ENCODE measurements at regions not wholly inside any gene's neighbourhood (a gene's known extent, or its start where the extent isn't known, plus 50 kb on each side); places are given as distances from the start of the nearest gene placed in this dataset.

DNA sequence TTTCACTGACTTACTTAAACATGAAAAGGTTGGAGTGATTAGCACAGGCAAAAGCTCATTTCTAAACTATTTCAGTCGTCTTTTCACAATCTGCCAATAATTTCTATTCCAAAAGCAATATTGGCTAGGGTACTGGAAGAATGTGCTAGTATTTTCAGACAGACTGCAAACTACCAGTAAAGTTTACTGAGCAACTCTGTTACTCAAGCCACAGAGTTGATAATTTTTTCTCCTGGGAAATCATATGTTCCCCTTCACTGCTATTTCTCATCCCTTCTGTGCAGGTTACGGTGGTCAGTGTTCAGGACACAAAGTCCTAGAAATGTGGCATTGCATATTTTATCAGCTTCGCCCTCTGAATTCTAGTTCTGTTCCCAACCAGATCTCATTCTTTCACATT is 343.3 kb upstream of the TNC start:
- TF ChIP-seq, protein P1, sequence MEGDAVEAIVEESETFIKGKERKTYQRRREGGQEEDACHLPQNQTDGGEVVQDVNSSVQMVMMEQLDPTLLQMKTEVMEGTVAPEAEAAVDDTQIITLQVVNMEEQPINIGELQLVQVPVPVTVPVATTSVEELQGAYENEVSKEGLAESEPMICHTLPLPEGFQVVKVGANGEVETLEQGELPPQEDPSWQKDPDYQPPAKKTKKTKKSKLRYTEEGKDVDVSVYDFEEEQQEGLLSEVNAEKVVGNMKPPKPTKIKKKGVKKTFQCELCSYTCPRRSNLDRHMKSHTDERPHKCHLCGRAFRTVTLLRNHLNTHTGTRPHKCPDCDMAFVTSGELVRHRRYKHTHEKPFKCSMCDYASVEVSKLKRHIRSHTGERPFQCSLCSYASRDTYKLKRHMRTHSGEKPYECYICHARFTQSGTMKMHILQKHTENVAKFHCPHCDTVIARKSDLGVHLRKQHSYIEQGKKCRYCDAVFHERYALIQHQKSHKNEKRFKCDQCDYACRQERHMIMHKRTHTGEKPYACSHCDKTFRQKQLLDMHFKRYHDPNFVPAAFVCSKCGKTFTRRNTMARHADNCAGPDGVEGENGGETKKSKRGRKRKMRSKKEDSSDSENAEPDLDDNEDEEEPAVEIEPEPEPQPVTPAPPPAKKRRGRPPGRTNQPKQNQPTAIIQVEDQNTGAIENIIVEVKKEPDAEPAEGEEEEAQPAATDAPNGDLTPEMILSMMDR (conservative IDR thresholded peaks at IDR 0.05; ENCODE audit: low read length): no peak
- TF ChIP-seq EZH2phosphoT487 (IDR thresholded peaks at IDR 0.05; ENCODE audit: borderline replicate concordance): no peak

Data from Loucy (cell line).